ENCODE measurements at regions not wholly inside any gene's neighbourhood (a gene's known extent, or its start where the extent isn't known, plus 50 kb on each side); places are given as distances from the start of the nearest gene placed in this dataset.
A peak's percentile ranks its signal among the peaks of the same experiment; 100 is the strongest.
"Not testable (repeated sequence)": the region's sequence is repeated elsewhere in the genome, so short reads cannot be mapped to it uniquely, and the experiment has no call there.

- no peak for DNase-seq (ENCODE audit: low read depth)
These were observed 898.8 kb downstream of the ANKRD7 start for GRCh38 chr7:119123326-119123725.

GRCh38 chr7:119127706-119128105 lies 903.2 kb downstream of the ANKRD7 start:
- DNase-seq (ENCODE audit: low read depth): no peak

GRCh38 chr7:119132436-119132835 lies 907.9 kb downstream of the ANKRD7 start:
- DNase-seq (ENCODE audit: low read depth): no peak

- no peak for DNase-seq (ENCODE audit: low read depth)
These were observed 942.9 kb downstream of the ANKRD7 start for GRCh38 chr7:119167431-119167830.

- no peak for DNase-seq (ENCODE audit: low read depth)
These were observed 947.5 kb downstream of the ANKRD7 start for GRCh38 chr7:119172043-119172442.

GRCh38 chr7:119175911-119176627 lies 951.6 kb downstream of the ANKRD7 start:
- peak; percentile 60 for DNase-seq (ENCODE audit: low read depth)

GRCh38 chr7:119177863-119178262 lies 953.4 kb downstream of the ANKRD7 start:
- DNase-seq (ENCODE audit: low read depth): no peak

GRCh38 chr7:119184124-119184788 lies 959.8 kb downstream of the ANKRD7 start:
- no peak for DNase-seq (ENCODE audit: low read depth)

GRCh38 chr7:119196183-119196582 lies 971.7 kb downstream of the ANKRD7 start:
- DNase-seq (ENCODE audit: low read depth): peak; percentile 25

GRCh38 chr7:119197172-119197876 lies 972.8 kb downstream of the ANKRD7 start:
- no peak for DNase-seq (ENCODE audit: low read depth)

GRCh38 chr7:119197877-119198527 lies 973.5 kb downstream of the ANKRD7 start:
- DNase-seq (ENCODE audit: low read depth): peak; percentile 51

- no peak for DNase-seq (ENCODE audit: low read depth)
These were observed 995.2 kb downstream of the ANKRD7 start for GRCh38 chr7:119219663-119220062.

- no peak for DNase-seq (ENCODE audit: low read depth)
These were observed 999.4 kb downstream of the ANKRD7 start for GRCh38 chr7:119223930-119224329.

- DNase-seq (ENCODE audit: low read depth): peak; percentile 57
These were observed 1004.0 kb downstream of the ANKRD7 start for GRCh38 chr7:119228482-119228881.

- DNase-seq (ENCODE audit: low read depth): no peak
These were observed 1007.6 kb downstream of the ANKRD7 start for GRCh38 chr7:119232091-119232490.

- no peak for DNase-seq (ENCODE audit: low read depth)
These were observed 1008.5 kb downstream of the ANKRD7 start for GRCh38 chr7:119233015-119233414.

- no peak for DNase-seq (ENCODE audit: low read depth)
These were observed 1020.0 kb upstream of the KCND2 start for GRCh38 chr7:119252962-119253361.

- peak; percentile 2 for DNase-seq (ENCODE audit: low read depth)
These were observed 1018.2 kb upstream of the KCND2 start for GRCh38 chr7:119254742-119255141.

- DNase-seq (ENCODE audit: low read depth): no peak
These were observed 1017.0 kb upstream of the KCND2 start for GRCh38 chr7:119256001-119256400.

GRCh38 chr7:119256446-119257131 lies 1016.4 kb upstream of the KCND2 start:
- no peak for DNase-seq (ENCODE audit: low read depth)

GRCh38 chr7:119266790-119267189 lies 1006.2 kb upstream of the KCND2 start:
- DNase-seq (ENCODE audit: low read depth): not testable (repeated sequence)

GRCh38 chr7:119270045-119270464 lies 1002.9 kb upstream of the KCND2 start:
- peak; percentile 68 for DNase-seq (ENCODE audit: low read depth)

Measured in amniotic epithelial cell (primary cell).